Type B pancreatic cell (in vitro differentiated cells): ENCODE measurements at regions not wholly inside any gene's neighbourhood (a gene's known extent, or its start where the extent isn't known, plus 50 kb on each side); places are given as distances from the start of the nearest gene placed in this dataset.
"Not testable (repeated sequence)": the region's sequence is repeated elsewhere in the genome, so short reads cannot be mapped to it uniquely, and the experiment has no call there.

Source experiments
- DNase-seq: peaks from one replicate; pipeline ENCODE4 v3.0.0; 2021; ENCODE audit warnings: mixed read lengths; ENCODE audit not compliant: unreplicated experiment; ENCODE audit errors: extremely low spot score
- H3K27ac Mint-ChIP-seq: 2 replicates; pipeline ENCODE4 v1.8.0; 2021; ENCODE audit warnings: mild to moderate bottlenecking, mixed read lengths
- H3K27me3 Mint-ChIP-seq: 2 replicates; pipeline ENCODE4 v1.8.0; 2021; ENCODE audit warnings: mixed read lengths
- H3K36me3 Mint-ChIP-seq: 2 replicates; pipeline ENCODE4 v1.8.0; 2021; ENCODE audit warnings: mixed read lengths
- H3K4me1 Mint-ChIP-seq: one replicate; pipeline ENCODE4 v1.8.0; 2021; ENCODE audit warnings: mixed read lengths; ENCODE audit not compliant: unreplicated experiment
- H3K4me3 Mint-ChIP-seq: 2 replicates; pipeline ENCODE4 v1.8.0; 2021; ENCODE audit warnings: mild to moderate bottlenecking, mixed read lengths
- H3K9me3 Mint-ChIP-seq: 2 replicates; pipeline ENCODE4 v1.8.0; 2021; ENCODE audit warnings: mixed read lengths
- CTCF ChIP-seq: fragments of 200-600 bp; sonication (generic); conservative IDR thresholded peaks from 2 replicates; pipeline ENCODE4 v1.5.0; 2021; ENCODE audit warnings: antibody characterized with exemption, mild to moderate bottlenecking

- H3K27me3 Mint-ChIP-seq: no peaks in the 10 kb centered on the region
- H3K27ac Mint-ChIP-seq: no peak overlapping the region
- H3K36me3 Mint-ChIP-seq: no peaks in the 10 kb centered on the region
- peaks cover 14% of the 10 kb centered on the region for H3K4me1 Mint-ChIP-seq
- no peak for TF ChIP-seq CTCF
- H3K9me3 Mint-ChIP-seq: no peaks in the 10 kb centered on the region
- DNase-seq: no peak
- H3K4me3 Mint-ChIP-seq: no peak overlapping the region
These were observed 194.3 kb upstream of the FERD3L start for GRCh38 chr7:19339512-19339911.

GRCh38 chr7:19338512-19338911 is 193.3 kb upstream of the FERD3L start:
- H3K36me3 Mint-ChIP-seq, H3K9me3 Mint-ChIP-seq, H3K4me3 Mint-ChIP-seq, DNase-seq, H3K27ac Mint-ChIP-seq, H3K27me3 Mint-ChIP-seq: not testable (repeated sequence)
- peaks cover 14% of the 10 kb centered on the region for H3K4me1 Mint-ChIP-seq

GRCh38 chr7:19336836-19337383 is 191.7 kb upstream of the FERD3L start:
- Mint-ChIP-seq H3K4me1 (peaks cover 14% of the 10 kb centered on the region), H3K27ac (no peak overlapping the region), H3K36me3 (no peaks in the 10 kb centered on the region), H3K9me3 (no peaks in the 10 kb centered on the region), H3K4me3 (no peak overlapping the region), H3K27me3 (no peaks in the 10 kb centered on the region)
- DNase-seq: no peak
- no peak for TF ChIP-seq CTCF

- Mint-ChIP-seq H3K36me3 (no peaks in the 10 kb centered on the region), H3K27ac (no peak overlapping the region), H3K9me3 (no peaks in the 10 kb centered on the region), H3K4me3 (no peak overlapping the region), H3K27me3 (no peaks in the 10 kb centered on the region), H3K4me1 (peaks cover 14% of the 10 kb centered on the region)
- DNase-seq: no peak
- TF ChIP-seq CTCF: no peak
These were observed 188.5 kb upstream of the FERD3L start for GRCh38 chr7:19333706-19334105.

GRCh38 chr7:19327018-19327417 is 181.8 kb upstream of the FERD3L start:
- no peaks in the 10 kb centered on the region for H3K9me3 Mint-ChIP-seq
- peaks cover 9% of the 10 kb centered on the region for H3K4me1 Mint-ChIP-seq
- DNase-seq: no peak
- no peak overlapping the region for H3K27ac Mint-ChIP-seq
- H3K27me3 Mint-ChIP-seq: no peaks in the 10 kb centered on the region
- H3K4me3 Mint-ChIP-seq: no peak overlapping the region
- no peak for TF ChIP-seq CTCF
- H3K36me3 Mint-ChIP-seq: no peaks in the 10 kb centered on the region

GRCh38 chr7:19322002-19322401 is 176.8 kb upstream of the FERD3L start:
- Mint-ChIP-seq H3K4me1 (peaks cover 5% of the 10 kb centered on the region), H3K27ac (no peak overlapping the region), H3K36me3 (no peaks in the 10 kb centered on the region), H3K9me3 (no peaks in the 10 kb centered on the region), H3K4me3 (no peak overlapping the region), H3K27me3 (no peaks in the 10 kb centered on the region)
- no peak for TF ChIP-seq CTCF
- no peak for DNase-seq
